Upper lobe of right lung (tissue), 1 donor: ENCODE measurements at regions not wholly inside any gene's neighbourhood (a gene's known extent, or its start where the extent isn't known, plus 50 kb on each side); places are given as distances from the start of the nearest gene placed in this dataset.

Source experiments
- ATAC-seq: fragments of 200-7000 bp; cut with Tn5 transposase; one replicate; pipeline ENCODE4 v1.9.1; 2020; ENCODE audit warnings: mild to moderate bottlenecking, moderate library complexity
- DNase-seq: peaks from one replicate; pipeline ENCODE4 v3.0.0-alpha.2; 2020
- H3K27ac ChIP-seq: fragments of 200-600 bp; one replicate; pipeline ENCODE4 v1.8.0; 2022
- H3K27me3 ChIP-seq: fragments of 200-600 bp; one replicate; pipeline ENCODE4 v1.8.0; 2022; ENCODE audit warnings: mild to moderate bottlenecking
- H3K36me3 ChIP-seq: fragments of 200-600 bp; one replicate; pipeline ENCODE4 v1.8.0; 2022
- H3K4me1 ChIP-seq: fragments of 200-600 bp; one replicate; pipeline ENCODE4 v1.8.0; 2022
- H3K4me3 ChIP-seq: fragments of 200-600 bp; one replicate; pipeline ENCODE4 v1.8.0; 2022; ENCODE audit warnings: mild to moderate bottlenecking
- H3K9me3 ChIP-seq: fragments of 200-600 bp; one replicate; pipeline ENCODE4 v1.8.0; 2022
- intact Hi-C: fragments of 100-400 bp; cut with DNase I; formaldehyde crosslinking; loops from one replicate; pipeline ENCODE4 v1.11.0; 2022
- TF ChIP-seq, protein P1 (sequence below): fragments of 200-600 bp; IDR thresholded peaks from one replicate; pipeline ENCODE4 v1.8.0; 2022; ENCODE audit warnings: antibody characterized with exemption
- donor health status: DM: no; HTN: yes; CAD: no; lungs with severe emphysema.

- Histone ChIP-seq H3K4me3 (no peak overlapping the region), H3K36me3 (no peaks in the 10 kb centered on the region), H3K9me3 (no peaks in the 10 kb centered on the region), H3K27me3 (no peaks in the 10 kb centered on the region), H3K27ac (no peak overlapping the region), H3K4me1 (no peaks in the 10 kb centered on the region)
- TF ChIP-seq, protein P1, sequence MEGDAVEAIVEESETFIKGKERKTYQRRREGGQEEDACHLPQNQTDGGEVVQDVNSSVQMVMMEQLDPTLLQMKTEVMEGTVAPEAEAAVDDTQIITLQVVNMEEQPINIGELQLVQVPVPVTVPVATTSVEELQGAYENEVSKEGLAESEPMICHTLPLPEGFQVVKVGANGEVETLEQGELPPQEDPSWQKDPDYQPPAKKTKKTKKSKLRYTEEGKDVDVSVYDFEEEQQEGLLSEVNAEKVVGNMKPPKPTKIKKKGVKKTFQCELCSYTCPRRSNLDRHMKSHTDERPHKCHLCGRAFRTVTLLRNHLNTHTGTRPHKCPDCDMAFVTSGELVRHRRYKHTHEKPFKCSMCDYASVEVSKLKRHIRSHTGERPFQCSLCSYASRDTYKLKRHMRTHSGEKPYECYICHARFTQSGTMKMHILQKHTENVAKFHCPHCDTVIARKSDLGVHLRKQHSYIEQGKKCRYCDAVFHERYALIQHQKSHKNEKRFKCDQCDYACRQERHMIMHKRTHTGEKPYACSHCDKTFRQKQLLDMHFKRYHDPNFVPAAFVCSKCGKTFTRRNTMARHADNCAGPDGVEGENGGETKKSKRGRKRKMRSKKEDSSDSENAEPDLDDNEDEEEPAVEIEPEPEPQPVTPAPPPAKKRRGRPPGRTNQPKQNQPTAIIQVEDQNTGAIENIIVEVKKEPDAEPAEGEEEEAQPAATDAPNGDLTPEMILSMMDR, result no peak
- intact Hi-C loops, result no loop called here
- DNase-seq, result no peak
- no peak for ATAC-seq
Observed at GRCh38 chr6:138631566-138631965, 132.3 kb upstream of the NHSL1 start.

DNA sequence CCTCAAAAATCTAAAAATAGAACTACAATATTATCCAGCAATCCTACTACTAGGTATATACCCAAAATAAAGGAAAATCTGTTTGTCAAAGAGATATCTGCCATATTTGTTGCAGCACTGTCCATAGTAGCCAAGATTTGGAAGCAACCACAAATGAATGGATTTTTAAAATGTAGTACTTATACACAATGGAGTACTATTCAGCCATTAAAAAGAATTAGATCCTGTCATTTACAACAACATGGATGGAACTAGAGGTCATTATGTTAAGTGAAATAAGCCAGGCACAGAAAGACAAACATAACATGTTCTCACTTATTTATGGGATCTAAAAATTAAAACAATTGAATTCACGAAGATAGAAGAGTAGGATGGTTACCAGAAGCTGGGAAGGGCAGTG is 135.7 kb upstream of the CCDC28A start:
- Histone ChIP-seq H3K36me3 (no peaks in the 10 kb centered on the region), H3K4me3 (no peak overlapping the region), H3K9me3 (no peaks in the 10 kb centered on the region), H3K27me3 (no peaks in the 10 kb centered on the region), H3K27ac (no peak overlapping the region), H3K4me1 (no peaks in the 10 kb centered on the region)
- no peak for ATAC-seq
- intact Hi-C loops, result no loop called here
- TF ChIP-seq, protein P1, result no peak
- no peak for DNase-seq

DNA sequence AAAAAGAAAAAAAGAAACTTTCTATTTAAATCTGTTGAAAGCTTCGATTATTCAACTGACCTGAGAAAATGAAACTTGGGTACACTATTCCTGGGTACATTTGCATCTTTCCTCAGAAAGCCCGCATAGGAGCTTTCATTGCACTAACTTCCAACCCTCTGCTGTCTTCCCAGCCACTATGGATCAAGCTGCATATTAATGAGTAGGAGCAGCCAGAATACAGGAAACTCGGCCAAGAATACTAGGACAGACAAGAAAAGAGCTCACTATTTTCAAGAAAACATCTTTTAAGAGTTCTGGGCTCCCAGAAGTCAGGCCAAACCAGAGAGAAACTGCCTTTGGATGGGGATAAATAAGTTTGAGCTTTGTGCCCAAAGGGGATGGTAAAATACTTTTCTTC is 135.0 kb upstream of the CCDC28A start:
- no peaks in the 10 kb centered on the region for H3K27me3 ChIP-seq
- no peak for DNase-seq
- no peak overlapping the region for H3K4me3 ChIP-seq
- H3K4me1 ChIP-seq, result no peaks in the 10 kb centered on the region
- no peaks in the 10 kb centered on the region for H3K9me3 ChIP-seq
- TF ChIP-seq, protein P1, result no peak
- intact Hi-C loops, result no loop called here
- H3K27ac ChIP-seq, result no peak overlapping the region
- ATAC-seq, result no peak
- no peaks in the 10 kb centered on the region for H3K36me3 ChIP-seq

DNA sequence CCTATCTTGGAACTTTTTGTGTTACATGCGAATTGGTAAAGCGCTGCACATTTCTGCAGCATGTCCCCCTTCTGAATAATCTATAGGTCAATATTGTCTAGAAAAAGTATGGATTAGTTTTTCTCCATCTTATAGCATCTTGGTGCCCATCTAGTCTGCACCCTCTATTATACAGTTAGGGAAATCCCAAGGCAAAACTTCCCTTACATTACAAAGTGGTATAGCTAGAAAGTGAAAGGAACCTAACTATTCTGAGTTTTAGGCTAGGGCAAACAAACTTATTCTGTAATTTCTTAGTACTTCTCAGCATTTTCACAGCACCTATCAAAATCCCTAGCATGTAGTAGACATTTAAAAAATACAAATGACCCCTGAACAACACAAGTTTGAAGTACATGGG is 133.5 kb upstream of the CCDC28A start:
- no peak for ATAC-seq
- H3K4me3 ChIP-seq, result no peak overlapping the region

GRCh38 chr6:138643210-138643609 is 130.4 kb upstream of the CCDC28A start:
- Histone ChIP-seq H3K4me1 (no peaks in the 10 kb centered on the region), H3K27ac (no peak overlapping the region), H3K9me3 (no peaks in the 10 kb centered on the region), H3K36me3 (no peaks in the 10 kb centered on the region), H3K27me3 (no peaks in the 10 kb centered on the region), H3K4me3 (no peak overlapping the region)
- intact Hi-C loops, result no loop called here
- TF ChIP-seq, protein P1, result no peak
- no peak for DNase-seq
- no peak for ATAC-seq

More for the DNA sequence above, 133.5 kb upstream of the CCDC28A start:
- Histone ChIP-seq H3K27ac (no peak overlapping the region), H3K27me3 (no peaks in the 10 kb centered on the region), H3K36me3 (no peaks in the 10 kb centered on the region), H3K4me1 (no peaks in the 10 kb centered on the region), H3K9me3 (no peaks in the 10 kb centered on the region)
- TF ChIP-seq, protein P1, result no peak
- DNase-seq, result no peak
- intact Hi-C loops, result no loop called here

GRCh38 chr6:138645976-138646640 is 127.5 kb upstream of the CCDC28A start:
- ATAC-seq (no peak), DNase-seq (no peak)
- no peak overlapping the region for H3K4me3 ChIP-seq
- H3K27me3 ChIP-seq, result no peaks in the 10 kb centered on the region
- H3K36me3 ChIP-seq, result no peaks in the 10 kb centered on the region
- no peaks in the 10 kb centered on the region for H3K4me1 ChIP-seq
- TF ChIP-seq, protein P1, result no peak
- no peak overlapping the region for H3K27ac ChIP-seq
- intact Hi-C loops, result no loop called here
- no peaks in the 10 kb centered on the region for H3K9me3 ChIP-seq
